Left ventricle myocardium inferior (tissue), 1 donor: ENCODE measurements at regions not wholly inside any gene's neighbourhood (a gene's known extent, or its start where the extent isn't known, plus 50 kb on each side); places are given as distances from the start of the nearest gene placed in this dataset.

Experiments used
- DNase-seq: peaks from one replicate; pipeline ENCODE4 v3.0.0-alpha.2; 2020
- H3K27ac ChIP-seq: fragments of 200-600 bp; replicated peaks from 2 replicates; pipeline ENCODE4 v1.8.0; 2021
- H3K27me3 ChIP-seq: fragments of 200-600 bp; 2 replicates; pipeline ENCODE4 v1.8.0; 2021; ENCODE audit warnings: low read depth
- H3K36me3 ChIP-seq: fragments of 200-600 bp; 2 replicates; pipeline ENCODE4 v1.8.0; 2021
- H3K4me1 ChIP-seq: fragments of 200-600 bp; 2 replicates; pipeline ENCODE4 v1.8.0; 2021
- H3K4me3 ChIP-seq: fragments of 200-600 bp; 2 replicates; pipeline ENCODE4 v1.8.0; 2021; ENCODE audit warnings: mild to moderate bottlenecking, moderate library complexity
- H3K9me3 ChIP-seq: fragments of 200-600 bp; replicated peaks from 2 replicates; pipeline ENCODE4 v1.8.0; 2021
- CTCF ChIP-seq: fragments of 200-600 bp; IDR thresholded peaks from 2 replicates; pipeline ENCODE4 v1.8.0; 2021; ENCODE audit warnings: antibody characterized with exemption, mild to moderate bottlenecking, borderline replicate concordance
- intact Hi-C: fragments of 100-400 bp; cut with micrococcal nuclease; formaldehyde crosslinking; loops from one replicate; pipeline ENCODE4 v1.11.0; 2022
- donor health status: DM: no; HTN: yes; CAD: no; lungs with severe emphysema.

GRCh38 chr1:166511761-166512160 is 327.5 kb upstream of the POGK start:
- intact Hi-C loops, result no loop called here
- no peak for DNase-seq
- Histone ChIP-seq H3K4me3 (no peak overlapping the region), H3K36me3 (no peaks in the 10 kb centered on the region), H3K27ac (no peak overlapping the region), H3K9me3 (peaks cover 19% of the 10 kb centered on the region), H3K27me3 (no peaks in the 10 kb centered on the region), H3K4me1 (no peaks in the 10 kb centered on the region)
- no peak for TF ChIP-seq CTCF

GRCh38 chr1:166514067-166514466 is 325.2 kb upstream of the POGK start:
- Histone ChIP-seq H3K27me3 (no peaks in the 10 kb centered on the region), H3K4me3 (no peak overlapping the region), H3K4me1 (no peaks in the 10 kb centered on the region), H3K27ac (no peak overlapping the region), H3K36me3 (no peaks in the 10 kb centered on the region), H3K9me3 (peaks cover 19% of the 10 kb centered on the region)
- TF ChIP-seq CTCF, result no peak
- no peak for DNase-seq
- intact Hi-C loops, result no loop called here

GRCh38 chr1:166527752-166528151 is 311.5 kb upstream of the POGK start:
- no peaks in the 10 kb centered on the region for H3K27me3 ChIP-seq
- TF ChIP-seq CTCF, result no peak
- no peaks in the 10 kb centered on the region for H3K36me3 ChIP-seq
- H3K27ac ChIP-seq, result no peak overlapping the region
- intact Hi-C loops, result no loop called here
- H3K4me3 ChIP-seq, result no peak overlapping the region
- no peaks in the 10 kb centered on the region for H3K9me3 ChIP-seq
- no peaks in the 10 kb centered on the region for H3K4me1 ChIP-seq
- DNase-seq, result no peak

- TF ChIP-seq CTCF, result no peak
Observed at GRCh38 chr1:166538646-166539045, 300.6 kb upstream of the POGK start.

GRCh38 chr1:166544036-166544435 is 295.2 kb upstream of the POGK start:
- no peaks in the 10 kb centered on the region for H3K27me3 ChIP-seq
- no peak overlapping the region for H3K27ac ChIP-seq
- no peaks in the 10 kb centered on the region for H3K36me3 ChIP-seq
- H3K4me3 ChIP-seq, result no peak overlapping the region
- H3K9me3 ChIP-seq, result peaks cover 23% of the 10 kb centered on the region
- intact Hi-C loops, result no loop called here
- TF ChIP-seq CTCF, result no peak
- peaks cover 3% of the 10 kb centered on the region for H3K4me1 ChIP-seq
- DNase-seq, result no peak

More at GRCh38 chr1:166538646-166539045, 300.6 kb upstream of the POGK start:
- no peaks in the 10 kb centered on the region for H3K36me3 ChIP-seq
- intact Hi-C loops, result no loop called here
- DNase-seq, result no peak
- no peaks in the 10 kb centered on the region for H3K4me1 ChIP-seq
- no peak overlapping the region for H3K27ac ChIP-seq
- no peak overlapping the region for H3K4me3 ChIP-seq
- H3K9me3 ChIP-seq, result no peaks in the 10 kb centered on the region
- H3K27me3 ChIP-seq, result no peaks in the 10 kb centered on the region

GRCh38 chr1:166544561-166544960 is 294.7 kb upstream of the POGK start:
- Histone ChIP-seq H3K4me1 (peaks cover 3% of the 10 kb centered on the region), H3K27me3 (no peaks in the 10 kb centered on the region), H3K36me3 (no peaks in the 10 kb centered on the region), H3K9me3 (peaks cover 28% of the 10 kb centered on the region), H3K27ac (no peak overlapping the region), H3K4me3 (no peak overlapping the region)
- no peak for TF ChIP-seq CTCF
- DNase-seq, result no peak
- intact Hi-C loops, result no loop called here
